T-helper 1 cell treated with Interleukin-12 subunit alpha and Interleukin-12 subunit beta and Interleukin-4 antibody, amounts not matched to agents 30 ng/mL and 1 ng/mL, for 36 hours (primary cell): ENCODE measurements at regions not wholly inside any gene's neighbourhood (a gene's known extent, or its start where the extent isn't known, plus 50 kb on each side); places are given as distances from the start of the nearest gene placed in this dataset.
"Not testable (repeated sequence)": the region's sequence is repeated elsewhere in the genome, so short reads cannot be mapped to it uniquely, and the experiment has no call there.

Experiments used
- intact Hi-C: fragments of 100-400 bp; cut with micrococcal nuclease; formaldehyde crosslinking; loops from one replicate; pipeline ENCODE4 v1.15.1; 2024

- intact Hi-C loops: no loop called here
Measured at GRCh38 chr22:27088026-27088425, 430.6 kb downstream of the MIAT start.

DNA sequence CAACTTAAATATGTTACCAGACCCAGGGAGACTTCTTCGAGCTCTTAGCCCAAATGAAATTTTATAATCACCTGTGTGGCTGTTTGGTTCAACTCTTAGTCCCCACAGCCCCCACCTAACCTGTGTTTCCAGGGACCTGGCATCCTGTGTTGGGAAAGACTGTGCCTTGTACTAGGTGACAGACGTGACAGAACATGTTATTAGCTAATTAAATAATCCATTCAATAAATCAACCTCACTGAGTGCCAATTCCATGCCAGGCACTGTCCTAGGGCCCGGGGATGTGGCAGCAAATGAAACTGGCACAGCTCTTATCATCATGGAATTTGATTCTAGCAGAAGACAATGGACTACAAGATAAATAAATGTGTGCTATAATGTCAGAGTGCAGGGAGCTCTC lies 431.9 kb downstream of the MIAT start:
- intact Hi-C loops: no loop called here

GRCh38 chr22:27090611-27091011 lies 433.2 kb downstream of the MIAT start:
- intact Hi-C loops: no loop called here

DNA sequence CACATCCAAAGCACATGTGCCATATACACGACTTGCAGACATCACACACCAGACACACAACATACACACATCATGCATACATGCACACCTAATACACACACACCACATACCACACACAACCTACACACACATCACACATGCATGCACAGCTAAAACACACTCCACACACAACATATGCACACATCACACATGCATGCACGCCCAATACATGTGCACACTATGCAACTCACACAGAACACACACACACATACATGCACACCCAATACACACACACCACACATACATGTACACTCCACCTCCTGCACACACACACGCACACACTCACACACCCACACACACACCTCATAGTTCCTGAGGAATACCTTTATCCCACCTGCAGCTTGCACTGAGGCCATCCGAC lies 436.0 kb downstream of the MIAT start:
- intact Hi-C loops: no loop called here

DNA sequence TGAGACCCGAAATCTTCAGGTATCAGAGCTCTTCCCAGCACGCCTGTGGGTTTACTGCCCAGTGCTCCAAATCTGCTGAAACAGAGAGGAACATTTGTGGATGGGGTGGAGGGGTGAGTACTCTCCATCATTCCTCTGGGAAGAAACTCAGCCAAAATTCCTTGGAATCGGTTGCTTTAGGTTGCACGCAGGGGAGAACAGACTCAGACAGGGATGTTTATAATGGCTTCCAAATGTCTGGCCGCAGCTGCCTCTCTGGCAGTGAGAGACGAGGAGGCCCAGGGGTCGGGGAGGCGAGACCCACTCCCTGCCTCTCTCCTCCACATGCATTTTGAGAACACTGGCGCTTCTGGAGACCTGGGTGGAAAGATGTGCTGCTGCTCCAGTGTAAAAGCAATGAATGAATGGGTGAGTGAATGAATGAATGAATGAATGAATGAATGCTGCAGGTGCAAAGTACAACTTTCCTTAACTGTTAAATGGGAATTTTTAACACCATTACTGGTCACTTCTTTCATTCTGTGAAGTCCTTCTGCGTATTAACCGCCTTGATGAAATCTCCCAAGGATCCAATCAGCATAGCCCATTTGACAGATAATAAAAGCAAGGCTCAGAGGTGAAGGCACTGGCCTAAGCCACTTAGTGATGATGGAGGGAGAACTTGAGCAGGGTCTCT lies 437.4 kb downstream of the MIAT start:
- intact Hi-C loops: no loop called here

DNA sequence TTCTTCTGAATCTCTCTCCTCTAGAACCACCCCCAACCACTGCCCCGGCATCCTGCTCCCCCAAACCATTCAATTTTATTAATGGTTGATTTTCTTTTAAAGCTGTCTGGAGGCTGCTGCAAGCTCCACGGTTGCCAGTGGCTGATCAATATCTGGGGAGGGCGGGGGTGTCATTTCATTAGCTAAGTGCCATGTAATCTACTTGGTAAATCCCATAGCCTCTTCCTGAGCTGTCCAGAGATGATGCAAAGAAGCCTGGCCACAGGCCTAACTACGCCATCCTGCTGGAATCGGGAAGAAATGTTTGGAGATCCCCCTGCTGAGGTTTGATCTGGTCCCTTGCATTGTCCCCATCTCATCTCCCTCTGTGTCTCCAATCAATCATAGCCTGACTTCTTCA lies 440.1 kb downstream of the MIAT start:
- intact Hi-C loops: no loop called here

DNA sequence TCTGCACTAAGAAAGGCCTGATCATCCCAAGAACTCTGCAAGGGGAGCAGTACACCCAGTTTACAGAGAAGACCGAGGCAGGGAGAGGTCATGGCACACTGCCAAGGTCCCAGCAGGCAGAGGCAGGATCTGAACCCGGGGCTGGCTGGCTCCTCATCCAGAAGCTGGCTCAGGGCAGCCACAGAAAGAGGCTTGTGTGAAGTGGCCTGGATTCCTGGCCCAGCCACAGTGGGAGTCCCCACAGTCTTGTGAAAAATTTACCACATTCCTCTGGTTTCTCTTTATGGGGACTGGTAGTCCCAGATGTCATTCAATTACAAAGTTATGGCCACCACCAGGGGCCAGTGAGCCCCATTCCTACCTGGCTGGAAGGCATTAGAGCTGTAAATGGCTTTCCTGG lies 440.5 kb downstream of the MIAT start:
- intact Hi-C loops: no loop called here

GRCh38 chr22:27099946-27100722 lies 442.7 kb downstream of the MIAT start:
- intact Hi-C loops: no loop called here

DNA sequence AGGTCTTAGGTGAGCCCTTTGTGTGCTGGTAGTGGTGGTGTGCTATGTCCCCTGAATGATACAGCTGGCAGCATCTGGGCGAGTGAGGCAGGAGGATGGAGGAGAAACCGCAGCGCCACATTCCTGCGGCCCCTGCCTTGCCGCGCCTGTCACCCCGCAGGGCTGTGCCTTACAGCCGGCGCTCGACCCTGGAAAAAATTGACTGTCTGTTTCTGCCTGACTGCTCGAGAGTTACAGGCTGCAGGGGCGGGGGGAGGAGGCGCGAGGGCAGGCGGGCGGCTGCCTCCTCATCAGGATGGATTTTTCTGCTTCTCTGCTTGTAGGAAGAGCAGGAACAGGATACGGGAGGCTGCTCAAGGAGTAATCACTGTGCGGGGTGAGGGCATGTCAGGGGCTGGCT lies 443.4 kb downstream of the MIAT start:
- intact Hi-C loops: no loop called here

GRCh38 chr22:27101288-27101687 lies 443.9 kb downstream of the MIAT start:
- intact Hi-C loops: no loop called here

GRCh38 chr22:27104449-27104848 lies 447.1 kb downstream of the MIAT start:
- intact Hi-C loops: no loop called here

DNA sequence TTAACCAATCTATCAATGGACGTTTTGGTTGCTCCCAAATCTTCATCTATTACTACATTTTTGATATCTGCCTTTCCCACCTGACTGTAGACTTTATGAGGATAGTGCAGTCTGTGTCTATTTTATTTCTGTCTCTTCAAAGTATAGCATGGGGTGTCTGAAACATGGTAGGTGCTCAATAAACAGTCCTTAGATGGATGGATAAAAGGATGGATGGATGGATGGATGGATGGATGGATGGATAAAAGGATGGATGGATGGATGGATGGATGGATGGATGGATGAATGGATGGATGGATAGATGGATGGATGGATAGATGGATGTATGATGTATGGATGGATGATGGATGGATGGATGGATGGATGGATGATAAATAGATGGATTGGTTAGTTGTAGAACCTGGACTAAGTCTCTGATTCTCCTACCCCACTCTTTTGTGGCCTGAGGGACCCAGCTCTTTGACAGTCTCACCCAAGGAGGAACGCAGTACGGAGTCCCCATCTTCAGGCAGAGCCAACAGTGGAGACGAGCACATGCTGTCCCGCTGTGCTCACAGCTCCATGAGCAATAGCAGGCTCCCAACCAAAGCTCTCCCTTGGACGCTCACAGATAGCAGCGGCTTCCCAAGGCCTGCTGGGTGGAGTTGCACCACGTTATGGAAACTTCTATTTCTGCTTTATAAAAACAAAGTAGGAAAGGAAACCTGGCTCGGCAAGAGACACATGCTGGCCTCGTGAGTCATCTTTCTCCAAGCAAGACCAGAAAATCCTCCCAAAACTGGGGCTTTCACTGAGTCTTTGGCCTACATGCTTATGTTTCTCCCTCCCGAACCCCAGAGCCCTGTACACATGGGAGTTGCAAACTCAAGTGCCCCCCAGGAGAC lies 448.0 kb downstream of the MIAT start:
- intact Hi-C loops: no loop called here

GRCh38 chr22:27106985-27107384 lies 449.6 kb downstream of the MIAT start:
- intact Hi-C loops: no loop called here

DNA sequence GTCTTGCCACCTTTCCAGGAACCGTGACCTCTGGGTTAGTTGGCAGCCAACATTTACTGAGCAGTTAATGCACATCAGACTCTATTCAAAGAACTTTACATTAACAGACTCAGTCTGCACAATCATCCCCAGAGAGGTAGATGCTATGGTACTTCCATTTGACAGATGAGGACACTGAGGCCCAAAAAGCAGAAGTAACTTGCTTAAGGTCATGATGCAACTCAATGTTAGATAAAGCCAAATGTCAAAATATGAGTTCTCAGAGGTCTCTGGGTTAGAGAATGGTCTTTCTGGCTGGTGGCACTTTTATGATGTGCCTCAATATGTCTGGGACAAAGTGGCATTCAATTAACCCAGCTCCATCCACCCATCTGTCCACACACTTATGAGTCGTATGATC lies 450.0 kb downstream of the MIAT start:
- intact Hi-C loops: no loop called here

GRCh38 chr22:27107824-27108223 lies 450.4 kb downstream of the MIAT start:
- intact Hi-C loops: no loop called here

DNA sequence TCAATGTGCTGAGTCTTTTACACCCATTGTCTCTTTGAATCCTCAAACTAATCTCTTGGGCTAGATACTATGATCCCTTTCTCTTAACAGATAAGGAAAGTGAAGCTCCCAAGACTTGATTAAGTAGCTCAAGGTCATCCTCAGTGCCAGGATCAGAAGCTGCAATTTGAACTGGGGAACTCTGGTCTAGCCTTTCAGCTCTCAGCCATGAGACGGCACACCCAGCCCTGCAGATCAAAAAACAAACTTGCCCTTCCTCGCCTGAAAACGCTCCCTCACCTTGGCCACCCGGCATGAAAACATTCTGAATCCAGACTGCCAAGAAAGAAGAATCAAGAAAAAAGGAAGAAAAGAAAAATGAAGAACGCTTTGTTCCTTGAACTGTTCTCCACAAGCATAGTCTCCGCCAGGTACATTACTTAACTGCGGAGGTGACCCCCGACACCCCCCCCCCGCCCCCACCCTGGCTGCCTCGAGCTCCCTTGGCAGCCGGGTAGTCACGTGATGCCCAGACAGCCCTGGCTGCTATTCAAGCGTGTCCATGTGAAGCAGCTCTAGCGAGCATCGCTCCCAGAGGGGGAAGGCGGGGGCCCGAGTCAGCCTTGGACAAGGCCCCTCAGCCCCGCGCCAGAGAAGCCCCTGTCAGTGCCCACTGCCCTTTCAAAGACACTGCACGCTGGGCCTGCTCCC lies 451.2 kb downstream of the MIAT start:
- intact Hi-C loops: no loop called here

GRCh38 chr22:27109406-27109805 lies 452.0 kb downstream of the MIAT start:
- intact Hi-C loops: not testable (repeated sequence)

DNA sequence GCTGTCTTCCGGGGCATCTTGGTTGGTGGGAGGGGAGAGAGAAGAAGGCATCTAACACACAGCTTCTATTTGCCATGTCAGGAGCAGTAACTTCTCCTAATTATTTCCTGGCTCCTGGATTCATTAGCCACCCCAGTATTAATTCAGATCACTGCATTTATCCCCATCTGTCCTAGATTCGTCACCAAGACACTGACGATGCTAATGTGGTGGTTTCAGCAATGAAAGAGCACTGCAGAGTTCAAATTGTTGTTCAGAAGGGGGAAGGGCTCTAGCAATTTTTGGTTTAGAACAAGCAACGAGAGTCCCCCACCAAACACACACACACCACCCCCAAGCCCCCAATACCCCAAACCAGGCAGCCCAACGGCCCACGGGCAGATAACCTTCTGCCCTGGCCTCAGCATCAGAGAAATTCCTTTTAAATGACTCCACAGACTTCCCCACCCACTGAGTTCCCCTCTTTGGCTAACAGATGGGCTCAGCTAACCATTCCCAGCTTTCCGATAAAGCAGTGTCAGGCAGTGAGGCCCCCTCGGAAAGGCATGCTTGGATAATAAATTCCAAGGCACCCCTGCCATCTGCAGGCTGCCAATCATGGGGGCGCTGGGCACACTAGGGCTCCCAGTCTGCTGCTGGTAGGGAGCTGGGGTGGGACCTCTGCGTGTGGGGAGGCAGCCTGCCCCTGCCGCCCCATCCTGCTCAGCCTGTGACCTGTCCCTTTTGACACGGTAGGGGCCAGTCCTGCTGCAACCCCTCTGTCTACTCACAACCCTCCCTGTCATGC lies 453.5 kb downstream of the MIAT start:
- intact Hi-C loops: no loop called here

GRCh38 chr22:27111796-27112672 lies 454.6 kb downstream of the MIAT start:
- intact Hi-C loops: no loop called here

DNA sequence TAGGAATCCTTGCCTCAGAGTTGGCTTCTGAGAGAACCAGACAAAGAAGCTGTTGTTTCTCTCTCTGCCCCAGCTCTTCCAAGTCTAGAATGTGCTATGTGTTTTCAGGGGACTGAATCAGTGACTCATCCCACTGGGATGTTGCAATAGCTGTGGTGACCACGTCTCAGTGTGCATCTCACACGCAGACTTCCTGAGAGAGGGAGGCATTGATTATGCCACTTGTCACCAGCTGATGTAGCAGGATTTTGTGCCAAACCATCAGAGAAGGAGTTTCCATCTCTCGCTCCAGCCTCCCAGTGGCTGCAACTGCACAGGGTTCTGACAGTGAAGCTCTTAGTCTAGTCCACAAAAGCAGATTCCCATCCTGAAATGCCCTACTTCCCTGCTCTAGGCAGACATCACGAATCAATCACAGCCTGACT lies 455.8 kb downstream of the MIAT start:
- intact Hi-C loops: no loop called here
